ENCODE measurements at regions not wholly inside any gene's neighbourhood (a gene's known extent, or its start where the extent isn't known, plus 50 kb on each side); places are given as distances from the start of the nearest gene placed in this dataset.

GRCh38 chr10:33524041-33524440 is 189.6 kb upstream of the NRP1 start:
- no peaks in the 10 kb centered on the region for H3K23me2 ChIP-seq (ENCODE audit: low read depth, low read length)
- H3K9ac ChIP-seq (replicated peaks in 1 of 4; ENCODE audit: extremely low read depth in 1 of 4, low read depth in 3 of 4, low read length in 3 of 4) = no peak overlapping the region
- DNase-seq (ENCODE audit: low read depth in 1 of 2, low spot score in 2 of 2) (no peak), FAIRE-seq (no peak)
- no peaks in the 10 kb centered on the region for H3K9me3 ChIP-seq (ENCODE audit: insufficient read depth in 2 of 2, low read depth in 1 of 2, low read length in 1 of 2)
- no peak overlapping the region for H3K4me3 ChIP-seq (ENCODE audit: extremely low read depth in 1 of 4, insufficient read depth in 2 of 4, low read depth in 3 of 4, low read length in 4 of 4)
- no peak overlapping the region for H3K14ac ChIP-seq (ENCODE audit: insufficient read length)
- H3K23ac ChIP-seq (ENCODE audit: insufficient read length) = no peak overlapping the region
- H3K27me3 ChIP-seq (replicated peaks in 1 of 4; ENCODE audit: control insufficient read depth in 3 of 4, extremely low read depth in 1 of 4, insufficient read depth in 3 of 4, low read length in 3 of 4) = no peaks in the 10 kb centered on the region; a peak in 1 of 7 replicates
- H3K18ac ChIP-seq (ENCODE audit: extremely low read depth, low read length) = no peak overlapping the region
- no peak for TF ChIP-seq CHD2 (IDR thresholded peaks at IDR 0.05; ENCODE audit: low read length)
- no peak for TF ChIP-seq ATF3 (IDR thresholded peaks at IDR 0.05; ENCODE audit: insufficient read depth, low read depth, low read length)
- TF ChIP-seq EGR1 (IDR thresholded peaks at IDR 0.05; ENCODE audit: borderline replicate concordance, low read depth, low read length) = no peak
- H3K4ac ChIP-seq (replicated peaks; ENCODE audit: insufficient read length, low read depth, low read length) = no peak overlapping the region
- no peak overlapping the region for H2BK120ac ChIP-seq (replicated peaks; ENCODE audit: low read depth, low read length)
- WGBS, 2 experiments (ENCODE audit: extremely low coverage in 1 of 2, insufficient coverage in 1 of 2, insufficient read length in 1 of 2, insufficient replicate concordance in 2 of 2, low coverage in 1 of 2, low lambda C conversion rate in 2 of 2, missing lambda C conversion rate in 1 of 2) = 82% methylated on average over 5 of the region's 5 CpGs; no CpG with 5 or more reads in 1 of the 2 experiments
- no peak overlapping the region for H2BK20ac ChIP-seq (ENCODE audit: low read length)
- H3K4me2 ChIP-seq (ENCODE audit: insufficient read depth in 1 of 2, low read depth in 2 of 2, low read length in 2 of 2) = no peak overlapping the region
- no peak overlapping the region for H4K91ac ChIP-seq (replicated peaks; ENCODE audit: insufficient read length, low read length)
- no peaks in the 10 kb centered on the region for H3K36me3 ChIP-seq (ENCODE audit: control insufficient read depth in 2 of 4, insufficient read depth in 4 of 4, low read length in 3 of 4)
- H2BK5ac ChIP-seq (ENCODE audit: low read depth, low read length) = no peak overlapping the region
- no peak overlapping the region for H3K56ac ChIP-seq (replicated peaks; ENCODE audit: insufficient read length, low read depth, low read length)
- no peaks in the 10 kb centered on the region for H3K79me2 ChIP-seq (ENCODE audit: control insufficient read depth in 1 of 2, insufficient read depth in 2 of 2, low read length in 2 of 2)
- ChIA-PET POLR2A (ENCODE audit: partially characterized antibody) (no interaction called here), CTCF (ENCODE audit: partially characterized antibody) (no interaction called here)
- H4K8ac ChIP-seq (ENCODE audit: extremely low read depth, insufficient read depth, low read length) = no peak overlapping the region
- no peak overlapping the region for H2BK12ac ChIP-seq (ENCODE audit: low read depth, low read length)
- no peak overlapping the region for H4K5ac ChIP-seq (ENCODE audit: insufficient read length, low read depth, low read length)
- H3K4me1 ChIP-seq (replicated peaks in 1 of 4; ENCODE audit: control insufficient read depth in 3 of 4, insufficient read depth in 4 of 4, low read length in 3 of 4) = peaks cover 0 to 13% (median 5%) of the 10 kb centered on the region in 4 experiments; a peak in 3 of 7 replicates
- H2AK5ac ChIP-seq (ENCODE audit: low read depth, low read length) = no peak overlapping the region
- no peak overlapping the region for H2AFZ ChIP-seq (ENCODE audit: low read length)
- H3K27ac ChIP-seq (ENCODE audit: low read depth, low read length) = no peak overlapping the region
- no peaks in the 10 kb centered on the region for H3K79me1 ChIP-seq (ENCODE audit: low read depth, low read length)
- H4K20me1 ChIP-seq (replicated peaks in 1 of 2; ENCODE audit: control insufficient read depth in 1 of 2, insufficient read depth in 2 of 2, low read length in 2 of 2) = no peaks in the 10 kb centered on the region
- no peak overlapping the region for H2BK15ac ChIP-seq (ENCODE audit: low read length)

Data from H1 (cell line).